Esophagus squamous epithelium (tissue), 4 donors: ENCODE measurements at regions not wholly inside any gene's neighbourhood (a gene's known extent, or its start where the extent isn't known, plus 50 kb on each side); places are given as distances from the start of the nearest gene placed in this dataset.

Experiments used
- CTCF ChIP-seq, 6 experiments: fragments of 450-650 bp in 4 of 6; fragments of 200-600 bp in 2 of 6; sonication (generic) in 2 of 6; IDR thresholded peaks; one replicate each; pipeline ENCODE4 v1.5.1; 2016 to 2019; ENCODE audit warnings: antibody characterized with exemption in 6 of 6, mild to moderate bottlenecking in 4 of 6, moderate library complexity in 4 of 6
- POLR2A ChIP-seq, 4 donors: fragments of 450-650 bp; IDR thresholded peaks; one replicate each; pipeline ENCODE4 v1.6.1; 2017; ENCODE audit warnings: antibody characterized with exemption in 4 of 4, mild to moderate bottlenecking in 4 of 4, moderate library complexity in 3 of 4

- TF ChIP-seq CTCF (IDR thresholded peaks at IDR 0.05) (no peak), POLR2A (IDR thresholded peaks at IDR 0.05) (no peak)
Measured at GRCh38 chr3:160169139-160169976, 55.9 kb upstream of the C3orf80 start.
